MG63 (cell line): ENCODE measurements at regions not wholly inside any gene's neighbourhood (a gene's known extent, or its start where the extent isn't known, plus 50 kb on each side); places are given as distances from the start of the nearest gene placed in this dataset.
"Not testable (repeated sequence)": the region's sequence is repeated elsewhere in the genome, so short reads cannot be mapped to it uniquely, and the experiment has no call there.

Experiments
- DNase-seq: peaks from one replicate; pipeline ENCODE4 v3.0.0-alpha.2; 2020
- H3K27me3 ChIP-seq: fragments of 250-450 bp; sonication (Bioruptor Pico); 2 replicates; pipeline ENCODE4 v1.5.1; 2020; ENCODE audit warnings: mild to moderate bottlenecking, moderate library complexity
- H3K36me3 ChIP-seq: fragments of 250-450 bp; sonication (Bioruptor Pico); 2 replicates; pipeline ENCODE4 v1.5.1; 2020; ENCODE audit warnings: mild to moderate bottlenecking, moderate library complexity
- H3K4me3 ChIP-seq: fragments of 250-450 bp; sonication (Bioruptor Pico); 2 replicates; pipeline ENCODE4 v1.5.1; 2020; ENCODE audit warnings: mild to moderate bottlenecking, moderate library complexity
- H3K9me3 ChIP-seq: fragments of 250-450 bp; sonication (Bioruptor Pico); 2 replicates; pipeline ENCODE4 v1.5.1; 2020; ENCODE audit warnings: mild to moderate bottlenecking, moderate library complexity

DNA sequence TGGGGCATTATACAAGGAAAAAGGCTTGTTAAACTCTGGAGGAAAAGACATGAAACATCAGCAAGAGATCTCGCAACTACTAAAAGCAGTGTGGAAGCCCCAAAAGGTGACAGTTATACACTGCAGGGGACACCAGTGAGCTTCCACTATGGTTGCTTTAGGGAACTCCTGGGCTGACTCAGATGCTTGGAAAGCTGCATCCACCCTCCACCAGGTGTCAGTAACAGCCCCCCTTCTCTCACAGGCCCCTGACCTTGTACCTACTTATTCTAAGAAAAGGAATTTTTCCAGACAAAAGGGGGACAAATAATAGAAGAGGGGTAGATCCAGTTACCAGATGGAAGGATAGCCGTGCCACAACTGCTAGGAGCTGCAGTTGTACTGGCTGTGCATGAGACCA, 154.4 kb upstream of the COX7C start:
- Histone ChIP-seq H3K4me3 (no peak overlapping the region), H3K9me3 (peaks cover 17% of the 10 kb centered on the region), H3K36me3 (no peaks in the 10 kb centered on the region), H3K27me3 (no peaks in the 10 kb centered on the region)
- no peak for DNase-seq

DNA sequence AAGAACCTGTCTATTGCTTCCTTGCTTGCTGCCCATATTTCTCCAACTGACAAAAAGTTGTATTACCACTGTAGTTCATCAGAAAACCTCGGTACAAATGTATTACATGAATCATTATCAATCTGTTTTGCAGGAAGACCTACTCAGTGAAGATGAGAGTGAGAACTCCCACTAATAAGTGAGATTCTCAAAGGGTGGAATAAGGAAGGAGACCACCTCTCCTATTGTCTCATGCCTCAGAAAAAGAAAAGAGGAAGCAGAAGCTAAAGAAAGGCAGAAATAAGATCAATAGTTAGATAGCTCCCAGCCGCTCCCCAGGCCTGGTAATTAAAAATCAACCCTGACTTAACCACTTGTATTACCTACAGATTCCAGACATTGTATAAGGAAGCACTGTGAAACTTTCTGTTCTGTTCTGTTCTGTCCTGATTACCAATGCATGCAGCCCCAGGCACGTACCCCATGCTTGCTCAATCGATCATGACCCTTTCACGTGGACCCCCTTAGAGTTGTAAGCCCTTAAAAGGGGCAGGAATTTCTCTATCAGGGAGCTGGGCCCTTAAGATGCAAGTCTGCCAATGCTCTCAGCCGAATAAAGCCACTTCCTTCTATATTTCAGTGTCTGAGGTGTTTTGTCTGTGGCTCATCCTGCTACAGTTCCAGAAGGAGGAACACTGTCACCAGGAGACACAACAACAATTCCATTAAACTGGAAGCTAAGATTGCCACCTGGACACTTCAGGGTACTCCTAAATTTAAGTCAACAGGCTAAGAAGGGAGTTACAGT, 152.5 kb upstream of the COX7C start:
- peaks cover 17% of the 10 kb centered on the region for H3K9me3 ChIP-seq
- no peak overlapping the region for H3K4me3 ChIP-seq
- DNase-seq: no peak
- no peaks in the 10 kb centered on the region for H3K36me3 ChIP-seq
- no peaks in the 10 kb centered on the region for H3K27me3 ChIP-seq

DNA sequence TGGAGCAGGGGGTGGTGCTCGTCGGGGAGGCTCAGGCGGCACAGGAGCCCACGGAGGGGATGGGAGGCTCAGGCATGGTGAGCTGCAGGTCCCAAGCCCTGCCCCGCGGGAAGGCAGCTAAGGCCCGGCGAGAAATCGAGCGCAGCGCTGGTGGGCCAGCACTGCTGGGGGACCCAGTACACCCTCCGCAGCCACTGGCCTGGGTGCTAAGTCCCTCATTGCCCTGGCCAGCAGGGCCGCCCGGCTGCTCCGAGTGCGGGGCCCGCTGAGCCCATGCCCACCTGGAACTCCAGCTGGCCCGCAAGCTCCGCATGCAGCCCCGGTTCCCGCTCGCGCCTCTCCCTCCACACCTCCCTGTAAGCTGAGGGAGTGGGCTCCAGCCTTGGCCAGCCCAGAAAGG, 151.0 kb upstream of the COX7C start:
- H3K36me3 ChIP-seq, H3K27me3 ChIP-seq, H3K4me3 ChIP-seq, DNase-seq: not testable (repeated sequence)
- H3K9me3 ChIP-seq: peaks cover 17% of the 10 kb centered on the region

DNA sequence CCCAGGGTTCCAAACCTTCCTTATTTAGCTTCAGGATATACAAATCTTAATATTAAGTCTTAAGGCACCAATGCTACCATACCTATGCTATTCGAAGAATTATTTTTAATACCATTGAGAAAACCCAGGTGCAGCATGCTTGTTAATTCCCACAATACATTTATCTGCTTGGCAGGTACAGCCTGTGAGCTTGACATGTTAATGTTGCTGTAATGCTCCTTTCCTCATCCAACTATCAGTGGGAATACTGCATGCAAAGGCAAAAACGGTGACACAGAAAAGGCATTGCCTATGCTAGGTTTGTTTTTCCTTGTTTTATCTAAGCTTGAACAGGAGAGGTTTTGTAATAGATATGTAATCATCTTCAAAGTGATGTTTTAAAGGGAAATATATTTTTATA, 135.7 kb upstream of the COX7C start:
- H3K9me3 ChIP-seq: no peaks in the 10 kb centered on the region
- no peak overlapping the region for H3K4me3 ChIP-seq
- H3K27me3 ChIP-seq: peaks cover 4% of the 10 kb centered on the region; the same call in 1 of the 2 replicates
- no peaks in the 10 kb centered on the region for H3K36me3 ChIP-seq
- no peak for DNase-seq

DNA sequence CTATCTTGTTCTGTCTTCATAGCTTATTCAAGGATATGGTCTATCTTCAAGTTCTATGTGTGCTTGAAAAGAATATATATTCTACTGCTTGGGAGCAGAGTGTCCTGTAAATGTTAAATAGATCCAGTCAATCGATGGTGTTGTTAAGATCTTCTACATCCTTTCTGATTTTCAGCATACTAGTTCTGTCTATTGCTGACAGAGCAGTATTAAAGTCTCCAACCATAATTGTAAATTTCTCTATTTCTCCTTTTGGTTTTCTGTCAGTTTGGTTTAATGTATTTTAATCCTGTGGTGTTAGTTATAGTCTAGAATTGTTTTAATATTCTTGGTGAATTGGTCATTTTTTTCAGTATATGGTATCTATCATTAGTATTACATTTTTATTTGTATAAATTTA, 124.0 kb upstream of the COX7C start:
- peaks cover 5% of the 10 kb centered on the region; the same call in 1 of the 2 replicates for H3K27me3 ChIP-seq
- H3K36me3 ChIP-seq: no peaks in the 10 kb centered on the region
- DNase-seq: no peak
- H3K4me3 ChIP-seq: no peak overlapping the region
- H3K9me3 ChIP-seq: no peaks in the 10 kb centered on the region

DNA sequence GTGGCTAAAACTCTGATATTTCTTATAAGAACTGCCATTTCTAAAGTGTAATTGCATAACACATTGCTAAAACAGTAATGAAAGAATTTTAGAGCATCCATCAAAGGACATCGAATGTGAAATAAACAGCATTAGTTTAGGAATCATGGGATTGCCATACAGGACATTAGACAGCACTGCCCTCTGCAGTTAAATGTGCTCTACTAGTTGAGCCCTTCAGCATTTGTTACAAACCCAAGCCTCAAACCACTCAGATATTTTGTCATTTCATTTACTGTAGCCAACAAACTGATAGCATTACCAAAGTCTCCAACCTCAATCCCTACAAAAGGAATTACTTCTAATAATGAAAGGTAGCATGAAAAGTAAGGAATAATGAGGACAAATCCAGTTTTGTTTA, 116.8 kb upstream of the COX7C start:
- no peak for DNase-seq
- H3K9me3 ChIP-seq: no peaks in the 10 kb centered on the region
- H3K36me3 ChIP-seq: no peaks in the 10 kb centered on the region

DNA sequence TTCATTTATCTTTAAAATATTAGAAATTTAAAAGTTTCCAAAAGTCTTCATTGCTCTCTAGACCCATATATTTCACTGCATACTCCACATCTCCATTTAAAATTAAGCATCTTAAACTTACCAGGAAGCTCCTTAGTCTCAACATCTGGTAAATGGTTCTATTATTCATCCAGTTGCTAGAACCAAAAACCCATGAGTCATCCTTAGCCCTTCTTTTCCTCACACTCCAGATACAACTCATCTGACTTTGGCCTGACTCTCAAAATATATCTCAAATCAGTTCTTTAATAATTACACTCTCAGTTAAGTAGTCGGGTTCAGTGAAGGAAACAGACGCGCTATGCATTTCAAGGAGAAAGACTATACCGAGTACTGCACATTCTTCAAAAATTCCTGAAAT, 110.2 kb upstream of the COX7C start:
- H3K4me3 ChIP-seq: no peak overlapping the region
- no peaks in the 10 kb centered on the region for H3K27me3 ChIP-seq
- H3K36me3 ChIP-seq: no peaks in the 10 kb centered on the region
- H3K9me3 ChIP-seq: no peaks in the 10 kb centered on the region
- no peak for DNase-seq

More for the DNA sequence above, 116.8 kb upstream of the COX7C start:
- no peak overlapping the region for H3K4me3 ChIP-seq
- no peaks in the 10 kb centered on the region; the same call in 1 of the 2 replicates for H3K27me3 ChIP-seq

DNA sequence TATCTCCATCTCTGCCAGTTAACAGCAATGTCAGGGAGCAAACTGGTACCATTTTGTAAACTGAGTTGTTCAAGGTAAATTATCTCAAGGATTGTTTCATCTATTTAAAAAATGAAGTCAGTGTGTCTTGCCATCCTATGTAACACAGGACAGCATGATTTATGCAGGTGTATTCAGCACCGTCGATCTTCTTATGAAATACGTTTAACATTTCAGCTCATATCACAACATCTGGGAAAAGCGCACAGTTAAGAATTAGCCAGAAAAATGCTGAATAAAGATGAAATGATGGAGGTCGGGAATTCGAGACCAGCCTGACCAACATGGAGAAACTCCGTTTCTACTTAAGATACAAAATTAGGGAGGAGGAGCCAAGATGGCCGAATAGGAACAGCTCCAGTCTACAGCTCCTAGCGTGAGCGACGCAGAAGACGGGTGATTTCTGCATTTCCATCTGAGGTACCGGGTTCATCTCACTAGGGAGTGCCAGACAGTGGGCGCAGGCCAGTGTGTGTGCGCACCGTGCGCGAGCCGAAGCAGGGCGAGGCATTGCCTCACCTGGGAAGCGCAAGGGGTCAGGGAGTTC, 107.3 kb upstream of the COX7C start:
- H3K4me3 ChIP-seq, H3K27me3 ChIP-seq, H3K9me3 ChIP-seq, H3K36me3 ChIP-seq, DNase-seq: not testable (repeated sequence)

DNA sequence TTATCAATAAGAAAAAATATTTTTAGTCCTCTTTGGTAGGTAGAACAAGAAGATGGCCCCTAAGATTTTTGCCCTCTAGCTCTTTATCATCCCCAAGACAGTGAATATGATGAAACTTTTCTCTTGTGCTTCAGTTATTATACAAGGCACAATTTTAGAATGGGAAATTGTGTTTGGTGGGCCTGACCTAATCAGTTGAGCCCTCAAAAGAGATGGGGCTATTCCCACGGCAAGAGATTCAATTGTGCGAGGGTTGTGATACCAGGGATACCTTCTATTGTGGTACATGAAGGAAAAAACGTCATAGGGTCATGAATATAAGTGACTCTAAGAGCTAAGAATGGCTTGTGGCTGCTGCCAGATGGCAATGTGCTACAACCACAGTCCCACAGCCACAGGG, 94.0 kb upstream of the COX7C start:
- H3K36me3 ChIP-seq: no peaks in the 10 kb centered on the region
- no peak overlapping the region for H3K4me3 ChIP-seq
- H3K27me3 ChIP-seq: peaks cover 6% of the 10 kb centered on the region; the same call in 1 of the 2 replicates
- no peaks in the 10 kb centered on the region for H3K9me3 ChIP-seq
- DNase-seq: no peak

DNA sequence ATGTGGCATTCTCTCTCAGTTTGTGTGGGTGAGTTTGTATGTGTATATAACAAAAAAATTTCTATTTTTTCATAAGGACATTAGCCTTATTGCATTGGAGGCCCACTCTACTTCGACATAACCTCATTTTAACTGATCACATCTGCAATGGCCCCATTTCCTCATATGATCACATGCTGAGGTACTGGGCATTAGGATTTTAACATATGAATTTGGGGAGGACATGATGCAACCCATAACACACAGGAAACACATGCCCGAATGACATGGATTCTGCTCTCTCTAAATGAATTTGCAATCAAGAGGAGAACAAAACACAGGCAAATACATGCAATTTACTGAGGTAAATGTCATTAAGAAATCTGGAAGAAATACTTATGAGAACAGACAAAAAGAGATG, 92.1 kb upstream of the COX7C start:
- H3K4me3 ChIP-seq: no peak overlapping the region
- H3K36me3 ChIP-seq: no peaks in the 10 kb centered on the region
- no peak for DNase-seq
- no peaks in the 10 kb centered on the region for H3K9me3 ChIP-seq
- H3K27me3 ChIP-seq: 0 out of 2 replicates have a peak, but pooled peaks cover under 1% of the 10 kb centered on the region

DNA sequence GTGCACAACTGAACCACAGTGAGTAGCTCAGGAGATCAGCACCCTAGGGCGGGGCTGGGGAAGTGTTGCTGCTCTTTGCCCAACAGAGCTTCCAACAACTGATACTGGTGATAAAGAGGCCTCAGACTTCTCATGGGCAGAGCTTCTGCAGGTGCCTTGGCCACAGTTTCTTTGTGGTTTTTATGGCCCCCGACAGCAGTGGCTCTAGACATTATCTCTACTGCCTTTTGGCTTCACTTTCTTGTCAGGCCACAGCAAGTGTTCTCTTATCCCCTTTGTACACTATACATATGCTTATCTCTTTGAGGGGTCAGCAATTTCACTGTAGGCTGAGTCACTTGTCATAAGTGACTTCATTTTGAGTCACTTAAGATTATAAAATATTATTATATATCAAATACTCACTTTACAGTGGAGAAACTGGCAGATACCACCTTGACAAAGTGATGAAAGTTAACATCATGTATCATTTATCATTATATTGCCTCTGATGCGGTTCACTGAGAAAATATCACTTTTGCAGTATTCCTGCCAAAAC, 90.9 kb upstream of the COX7C start:
- no peaks in the 10 kb centered on the region for H3K27me3 ChIP-seq
- DNase-seq: no peak
- no peak overlapping the region for H3K4me3 ChIP-seq
- H3K36me3 ChIP-seq: no peaks in the 10 kb centered on the region
- no peaks in the 10 kb centered on the region for H3K9me3 ChIP-seq

DNA sequence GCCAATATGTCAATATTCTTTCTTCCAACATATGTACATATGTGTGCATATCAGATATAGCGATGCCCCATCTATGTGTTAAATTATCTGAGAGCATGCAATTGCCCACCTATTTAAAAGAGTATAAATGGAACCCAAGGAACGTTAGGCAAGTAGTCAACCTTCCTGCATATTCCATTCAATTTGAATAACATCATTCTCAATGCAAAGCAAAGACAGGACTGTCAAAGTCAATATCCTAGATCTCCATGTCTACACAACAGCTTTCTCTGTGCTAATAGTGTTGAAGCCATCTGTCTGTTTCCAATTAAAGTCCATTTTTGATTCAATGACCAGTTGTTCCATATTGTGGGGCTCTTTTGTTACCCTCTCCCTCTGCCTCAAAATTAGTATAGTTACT, 85.3 kb upstream of the COX7C start:
- Histone ChIP-seq H3K36me3 (no peaks in the 10 kb centered on the region), H3K4me3 (no peak overlapping the region)
- no peak for DNase-seq

DNA sequence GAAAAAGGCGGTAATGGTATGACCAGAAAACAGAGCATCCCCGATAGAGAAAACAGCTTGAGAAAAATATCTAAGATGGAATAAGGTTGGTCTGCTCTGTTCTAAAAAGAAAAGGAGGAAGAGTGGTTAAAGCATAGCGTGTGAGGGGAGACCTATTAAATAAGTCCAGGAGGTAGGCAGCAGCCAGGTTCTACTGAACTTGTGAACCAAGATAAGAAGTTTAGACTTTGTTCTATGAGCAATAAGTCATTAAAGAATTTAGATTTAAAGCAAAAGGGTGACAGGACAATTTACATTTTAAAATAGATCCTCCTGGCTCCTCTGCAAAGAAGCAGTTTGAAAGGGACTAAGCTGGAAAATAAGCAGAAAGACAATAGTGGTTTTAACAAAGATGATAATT, 81.3 kb upstream of the COX7C start:
- DNase-seq: no peak
- Histone ChIP-seq H3K9me3 (no peaks in the 10 kb centered on the region), H3K4me3 (no peak overlapping the region), H3K36me3 (no peaks in the 10 kb centered on the region), H3K27me3 (no peaks in the 10 kb centered on the region)

More for the DNA sequence above, 85.3 kb upstream of the COX7C start:
- no peaks in the 10 kb centered on the region for H3K27me3 ChIP-seq
- H3K9me3 ChIP-seq: no peaks in the 10 kb centered on the region

DNA sequence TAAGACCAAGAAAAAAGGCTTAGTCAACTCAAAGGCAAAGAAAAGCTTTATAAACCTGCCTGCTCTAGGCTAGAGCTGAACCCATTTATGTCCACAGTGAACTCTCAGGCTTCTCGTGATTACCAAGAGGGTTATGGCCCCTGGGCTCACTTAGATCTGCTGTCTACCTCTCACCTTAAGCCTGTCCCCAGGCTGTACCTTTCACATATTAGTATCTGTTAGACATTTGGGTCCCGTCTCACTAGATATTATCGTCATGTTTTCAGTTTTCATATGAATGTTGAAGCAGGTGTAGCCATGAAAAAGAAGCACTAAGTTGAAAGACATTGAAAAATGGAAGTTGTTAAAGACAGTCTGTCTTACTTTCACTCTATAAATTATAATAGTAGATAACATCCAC, 75.2 kb upstream of the COX7C start:
- Histone ChIP-seq H3K27me3 (no peaks in the 10 kb centered on the region; the same call in 1 of the 2 replicates), H3K4me3 (no peak overlapping the region), H3K9me3 (no peaks in the 10 kb centered on the region), H3K36me3 (no peaks in the 10 kb centered on the region)
- DNase-seq: no peak

DNA sequence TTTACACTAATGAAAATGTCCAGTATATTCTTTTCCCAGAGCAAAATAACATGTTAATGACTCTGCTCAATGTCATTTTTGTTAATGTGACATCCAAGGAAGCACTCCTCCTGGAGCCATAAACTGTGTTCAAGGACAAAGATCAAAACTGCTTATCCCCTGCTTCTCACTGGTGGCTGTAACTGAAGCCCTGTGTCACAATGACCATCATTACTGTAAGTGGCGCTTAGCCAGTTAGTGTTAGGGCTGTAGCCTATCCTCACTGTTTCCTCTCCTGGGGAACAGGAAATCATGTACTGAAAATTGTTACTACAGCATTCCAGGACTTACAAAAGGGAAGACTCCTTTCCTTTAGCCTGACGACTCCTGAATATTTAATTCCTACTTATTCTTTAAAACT, 71.7 kb upstream of the COX7C start:
- Histone ChIP-seq H3K9me3 (no peaks in the 10 kb centered on the region), H3K36me3 (no peaks in the 10 kb centered on the region), H3K4me3 (no peak overlapping the region), H3K27me3 (no peaks in the 10 kb centered on the region; the same call in 1 of the 2 replicates)
- no peak for DNase-seq

DNA sequence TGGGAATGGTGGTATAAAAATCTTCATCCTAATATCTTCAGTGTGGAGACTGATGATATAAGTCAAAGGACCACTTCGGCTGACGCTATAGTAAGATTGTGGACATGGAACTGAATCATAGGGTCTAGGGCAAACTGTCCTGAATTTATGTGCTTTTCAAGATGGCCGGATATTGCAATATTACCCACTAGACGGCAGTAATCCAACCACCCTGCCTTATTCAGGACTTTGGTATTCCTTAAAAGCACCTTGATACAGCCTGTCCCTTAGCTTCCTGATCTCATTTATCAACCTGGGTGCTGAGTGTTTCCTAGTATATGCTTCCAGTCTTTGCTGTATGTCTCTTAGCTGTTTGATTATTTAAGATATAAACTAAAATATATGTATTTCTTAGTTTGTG, 71.2 kb upstream of the COX7C start:
- Histone ChIP-seq H3K4me3 (no peak overlapping the region), H3K9me3 (no peaks in the 10 kb centered on the region), H3K27me3 (no peaks in the 10 kb centered on the region; the same call in 1 of the 2 replicates), H3K36me3 (no peaks in the 10 kb centered on the region)
- no peak for DNase-seq

DNA sequence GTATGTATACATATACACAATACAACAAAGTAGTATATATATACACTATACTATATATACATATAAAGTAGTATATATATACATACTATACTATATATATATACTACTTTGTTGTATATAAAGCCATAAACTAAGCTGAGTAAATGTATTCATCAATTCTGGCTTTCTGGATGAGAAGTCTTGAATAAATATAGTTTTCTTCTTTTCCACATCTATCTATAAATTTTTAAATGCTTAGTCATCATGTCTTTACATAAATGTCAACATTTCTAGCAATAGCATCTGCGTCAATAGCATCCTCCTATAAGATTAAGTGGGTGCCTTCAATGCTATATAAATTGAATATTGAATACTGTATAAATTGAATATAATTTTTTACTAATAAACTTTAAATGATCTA, 63.1 kb upstream of the COX7C start:
- Histone ChIP-seq H3K36me3 (no peaks in the 10 kb centered on the region), H3K27me3 (peaks cover 4% of the 10 kb centered on the region; the same call in 1 of the 2 replicates), H3K9me3 (no peaks in the 10 kb centered on the region), H3K4me3 (no peak overlapping the region)
- no peak for DNase-seq

DNA sequence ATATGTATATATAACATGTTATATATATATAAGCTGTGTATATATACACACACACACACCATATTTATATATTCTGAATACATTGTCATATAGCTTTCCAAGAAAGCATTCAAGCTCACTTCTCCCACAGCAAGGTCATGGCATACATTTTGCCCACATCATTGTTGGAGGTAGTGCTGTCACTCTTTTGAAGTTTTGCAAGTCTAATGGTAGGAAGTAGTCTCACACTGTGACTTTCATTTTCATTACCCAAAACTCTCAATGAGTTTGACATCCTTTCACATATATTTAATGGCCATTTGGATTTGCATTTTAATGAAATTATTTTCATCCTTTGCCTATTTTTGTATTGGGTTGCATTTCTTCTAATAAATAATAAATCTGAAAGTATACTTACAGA, 59.8 kb upstream of the COX7C start:
- no peak overlapping the region for H3K4me3 ChIP-seq
- no peaks in the 10 kb centered on the region for H3K36me3 ChIP-seq
- peaks cover 6% of the 10 kb centered on the region; the same call in 1 of the 2 replicates for H3K27me3 ChIP-seq
- no peak for DNase-seq
- no peaks in the 10 kb centered on the region for H3K9me3 ChIP-seq
